HepG2 (cell line): ENCODE measurements at regions not wholly inside any gene's neighbourhood (a gene's known extent, or its start where the extent isn't known, plus 50 kb on each side); places are given as distances from the start of the nearest gene placed in this dataset.

Experiments
- HMG20A ChIP-seq: IDR thresholded peaks from 2 replicates; pipeline ENCODE4 v1.6.1; 2016; ENCODE audit warnings: borderline replicate concordance
- NR2C2 ChIP-seq: sonication (generic); formaldehyde crosslinking; IDR thresholded peaks from 2 replicates; pipeline ENCODE4 v1.4.0; 2020; ENCODE audit warnings: missing genetic modification reagents, mild to moderate bottlenecking, moderate library complexity, borderline replicate concordance
- ZNF629 ChIP-seq: sonication (generic); formaldehyde crosslinking; conservative IDR thresholded peaks from 2 replicates; pipeline ENCODE4 v1.5.0; 2020; ENCODE audit warnings: missing genetic modification reagents
- TF ChIP-seq, protein P1 (sequence below): sonication (generic); formaldehyde crosslinking; IDR thresholded peaks from 2 replicates; pipeline ENCODE4 v1.5.0; 2020; ENCODE audit warnings: mild to moderate bottlenecking, missing genetic modification reagents, moderate library complexity
- TF ChIP-seq, protein P2 (sequence below): IDR thresholded peaks from 2 replicates; pipeline ENCODE4 v1.6.1; 2016; ENCODE audit warnings: low read depth

DNA sequence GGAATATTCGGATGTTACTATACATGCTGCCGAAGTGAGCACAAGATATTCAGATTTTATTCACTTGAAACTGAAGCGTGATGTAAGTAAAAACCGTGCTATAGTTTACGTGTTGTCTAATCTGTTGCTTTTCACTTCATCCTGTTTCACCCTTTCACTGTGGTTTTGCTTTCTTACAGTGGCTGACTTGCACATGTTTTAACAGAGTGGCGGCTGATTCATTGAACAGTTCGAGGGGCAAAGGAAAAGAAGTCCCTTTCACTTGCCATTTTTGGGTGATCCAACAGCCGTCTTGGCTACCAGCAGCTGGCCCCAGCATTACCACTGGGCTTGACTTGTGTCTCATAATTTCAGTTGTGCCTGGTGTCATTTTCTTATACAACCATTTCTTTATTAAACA is 134.0 kb downstream of the IRX1 start:
- TF ChIP-seq ZNF629: no peak
- no peak for TF ChIP-seq NR2C2 (CRISPR knock-in tag)
- TF ChIP-seq, protein P1, sequence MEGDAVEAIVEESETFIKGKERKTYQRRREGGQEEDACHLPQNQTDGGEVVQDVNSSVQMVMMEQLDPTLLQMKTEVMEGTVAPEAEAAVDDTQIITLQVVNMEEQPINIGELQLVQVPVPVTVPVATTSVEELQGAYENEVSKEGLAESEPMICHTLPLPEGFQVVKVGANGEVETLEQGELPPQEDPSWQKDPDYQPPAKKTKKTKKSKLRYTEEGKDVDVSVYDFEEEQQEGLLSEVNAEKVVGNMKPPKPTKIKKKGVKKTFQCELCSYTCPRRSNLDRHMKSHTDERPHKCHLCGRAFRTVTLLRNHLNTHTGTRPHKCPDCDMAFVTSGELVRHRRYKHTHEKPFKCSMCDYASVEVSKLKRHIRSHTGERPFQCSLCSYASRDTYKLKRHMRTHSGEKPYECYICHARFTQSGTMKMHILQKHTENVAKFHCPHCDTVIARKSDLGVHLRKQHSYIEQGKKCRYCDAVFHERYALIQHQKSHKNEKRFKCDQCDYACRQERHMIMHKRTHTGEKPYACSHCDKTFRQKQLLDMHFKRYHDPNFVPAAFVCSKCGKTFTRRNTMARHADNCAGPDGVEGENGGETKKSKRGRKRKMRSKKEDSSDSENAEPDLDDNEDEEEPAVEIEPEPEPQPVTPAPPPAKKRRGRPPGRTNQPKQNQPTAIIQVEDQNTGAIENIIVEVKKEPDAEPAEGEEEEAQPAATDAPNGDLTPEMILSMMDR (CRISPR knock-in tag): no peak
- TF ChIP-seq HMG20A: no peak
- TF ChIP-seq, protein P2, sequence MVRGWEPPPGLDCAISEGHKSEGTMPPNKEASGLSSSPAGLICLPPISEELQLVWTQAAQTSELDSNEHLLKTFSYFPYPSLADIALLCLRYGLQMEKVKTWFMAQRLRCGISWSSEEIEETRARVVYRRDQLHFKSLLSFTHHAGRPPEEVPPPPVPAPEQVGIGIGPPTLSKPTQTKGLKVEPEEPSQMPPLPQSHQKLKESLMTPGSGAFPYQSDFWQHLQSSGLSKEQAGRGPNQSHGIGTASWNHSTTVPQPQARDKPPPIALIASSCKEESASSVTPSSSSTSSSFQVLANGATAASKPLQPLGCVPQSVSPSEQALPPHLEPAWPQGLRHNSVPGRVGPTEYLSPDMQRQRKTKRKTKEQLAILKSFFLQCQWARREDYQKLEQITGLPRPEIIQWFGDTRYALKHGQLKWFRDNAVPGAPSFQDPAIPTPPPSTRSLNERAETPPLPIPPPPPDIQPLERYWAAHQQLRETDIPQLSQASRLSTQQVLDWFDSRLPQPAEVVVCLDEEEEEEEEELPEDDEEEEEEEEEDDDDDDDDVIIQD (CRISPR knock-in tag): no peak
